LNCaP clone FGC (cell line): ENCODE measurements at regions not wholly inside any gene's neighbourhood (a gene's known extent, or its start where the extent isn't known, plus 50 kb on each side); places are given as distances from the start of the nearest gene placed in this dataset.

Experiments used
- DNase-seq: peaks from one replicate; pipeline ENCODE4 v3.0.0-alpha.2; 2011; ENCODE audit warnings: low read depth
- H3K4me3 ChIP-seq: 2 replicates; pipeline ENCODE4 v1.5.1; 2011; ENCODE audit warnings: mild to moderate bottlenecking, low read depth, low read length, control low read depth
- CTCF ChIP-seq: IDR thresholded peaks from 2 replicates; pipeline ENCODE4 v1.5.1; 2012; ENCODE audit warnings: mild to moderate bottlenecking; ENCODE audit not compliant: control insufficient read depth, insufficient read depth; ENCODE audit errors: extremely low read depth

GRCh38 chrX:39480963-39481362, 616.8 kb downstream of the BCOR start:
- TF ChIP-seq CTCF, result no peak
- no peak for DNase-seq
- H3K4me3 ChIP-seq, result no peak overlapping the region

DNA sequence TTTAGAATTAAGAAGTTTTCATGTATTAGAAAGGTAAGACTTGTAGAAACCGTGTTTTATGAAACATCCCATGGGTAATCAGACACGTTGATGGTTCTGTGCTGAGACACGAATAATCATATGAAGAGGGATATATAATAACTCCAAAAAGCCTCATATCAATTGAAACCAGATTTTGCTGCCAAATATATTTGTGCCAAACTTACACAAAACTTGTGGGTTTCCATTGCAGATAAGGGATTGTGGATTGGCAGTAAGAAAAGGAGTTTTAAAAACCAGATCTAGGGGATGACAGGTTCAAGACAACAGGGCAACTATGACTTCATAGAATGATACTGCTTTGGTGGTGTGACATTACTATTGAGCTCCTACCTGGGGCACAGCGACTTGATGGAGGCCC, 616.1 kb downstream of the BCOR start:
- DNase-seq, result no peak
- no peak overlapping the region for H3K4me3 ChIP-seq
- no peak for TF ChIP-seq CTCF

GRCh38 chrX:39484159-39485068, 613.3 kb downstream of the BCOR start:
- DNase-seq, result no peak
- TF ChIP-seq CTCF, result no peak
- H3K4me3 ChIP-seq, result no peak overlapping the region

- no peak overlapping the region for H3K4me3 ChIP-seq
- DNase-seq, result no peak
- TF ChIP-seq CTCF, result no peak
Observed at GRCh38 chrX:39487166-39487968, 610.4 kb downstream of the BCOR start.

DNA sequence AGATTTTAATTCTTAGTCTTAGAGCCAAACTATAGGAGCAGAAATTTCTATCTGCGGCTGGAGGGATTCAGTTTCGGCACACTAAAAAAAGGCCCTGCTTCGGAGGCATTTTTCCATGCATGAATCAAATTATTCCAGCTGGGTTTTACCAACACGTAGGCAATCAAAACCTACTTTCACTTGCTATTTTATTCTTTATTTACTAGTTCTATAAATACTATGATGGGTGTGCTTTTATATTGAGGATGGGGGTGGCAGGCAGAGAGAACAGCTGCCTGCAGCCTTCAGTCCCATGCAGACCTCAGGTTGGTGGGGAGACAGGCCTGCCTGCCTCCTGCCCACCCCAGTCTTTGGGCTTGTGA, 609.8 kb downstream of the BCOR start:
- H3K4me3 ChIP-seq, result no peak overlapping the region
- TF ChIP-seq CTCF, result no peak
- DNase-seq, result no peak

DNA sequence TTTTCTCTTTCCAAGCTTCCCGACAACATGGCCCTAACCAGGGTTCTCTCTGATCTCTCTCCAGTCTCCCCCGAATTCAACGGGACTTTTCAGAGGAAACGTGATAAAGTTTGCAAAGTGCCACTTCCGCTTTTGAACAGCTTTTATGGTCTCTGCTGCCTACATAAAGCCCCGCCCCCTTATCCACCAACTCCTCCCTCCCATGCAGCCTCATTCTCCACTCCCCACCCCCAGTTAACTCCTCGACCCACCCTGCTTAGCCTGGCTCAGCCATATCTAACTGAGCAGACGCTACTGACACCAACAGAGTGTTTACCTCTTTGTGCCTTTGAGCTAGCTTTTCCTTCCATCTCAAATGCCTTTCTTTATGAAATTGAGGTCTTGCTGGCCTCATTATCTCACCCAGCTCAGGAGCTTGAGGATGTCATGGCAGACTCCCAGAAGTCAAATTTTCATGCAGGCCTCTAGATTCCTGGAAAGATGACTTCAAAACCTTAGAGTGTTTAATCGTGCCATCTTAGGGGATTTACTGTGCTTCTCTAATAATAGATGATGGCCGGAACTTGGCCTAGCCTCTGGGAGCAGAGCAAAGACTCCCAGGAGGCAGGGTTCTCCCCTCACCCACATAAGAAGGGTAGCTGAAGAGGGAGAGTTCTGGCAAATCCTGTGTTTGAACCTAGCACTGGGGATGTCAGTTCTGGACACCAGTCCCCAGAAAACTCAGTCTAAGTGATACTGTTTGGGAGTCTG, 606.0 kb downstream of the BCOR start:
- no peak for TF ChIP-seq CTCF
- no peak overlapping the region for H3K4me3 ChIP-seq
- no peak for DNase-seq
